ENCODE measurements at regions not wholly inside any gene's neighbourhood (a gene's known extent, or its start where the extent isn't known, plus 50 kb on each side); places are given as distances from the start of the nearest gene placed in this dataset.
A peak's percentile ranks its signal among the peaks of the same experiment; 100 is the strongest.
"Not testable (repeated sequence)": the region's sequence is repeated elsewhere in the genome, so short reads cannot be mapped to it uniquely, and the experiment has no call there.

DNA sequence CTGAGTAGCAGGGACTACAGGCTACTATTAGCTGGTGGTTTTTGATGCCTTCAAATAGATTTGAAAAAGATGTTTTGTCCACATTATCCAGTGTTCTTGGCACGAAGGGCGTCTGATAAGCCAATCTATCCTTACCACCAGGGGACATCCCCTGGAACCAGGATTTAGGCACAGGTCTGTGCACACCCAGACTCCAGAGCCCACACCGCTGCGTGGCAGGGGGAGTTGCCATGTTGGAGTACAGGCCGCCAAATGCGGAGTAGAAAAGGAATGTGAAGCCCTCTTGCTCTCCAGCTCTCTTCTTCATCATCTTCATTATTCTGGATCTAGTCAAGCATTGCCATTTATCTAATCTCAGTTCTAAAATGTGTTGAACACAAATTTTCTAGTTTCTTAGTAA, 54.3 kb downstream of the RNU1-4 start:
- H3K4me1 ChIP-seq (ENCODE audit: insufficient read depth, low read length); H3K27ac ChIP-seq (ENCODE audit: low read depth, low read length); H3K27ac Mint-ChIP-seq; intact Hi-C loops (cut with micrococcal nuclease); H3K9me3 Mint-ChIP-seq; H3K9me3 ChIP-seq (ENCODE audit: control insufficient read depth in 1 of 2, low read length in 2 of 2); POLR2A ChIA-PET (ENCODE audit: partially characterized antibody); H3K36me3 ChIP-seq (ENCODE audit: insufficient read depth, low read length); CTCF ChIA-PET (ENCODE audit: partially characterized antibody); H3K4me3 ChIP-seq (ENCODE audit: low read length in 2 of 2); H3K4me1 Mint-ChIP-seq; H3K27me3 ChIP-seq (ENCODE audit: insufficient read depth, low read length); H3K4me3 Mint-ChIP-seq; DNase-seq; H3K36me3 Mint-ChIP-seq: not testable (repeated sequence)
- H3K27me3 Mint-ChIP-seq, result peaks cover 7 to 13% of the 10 kb centered on the region in 2 donors

- H3K4me3 ChIP-seq (ENCODE audit: low read length in 2 of 2); H3K27ac ChIP-seq (ENCODE audit: low read depth, low read length); H3K4me1 Mint-ChIP-seq; DNase-seq; H3K9me3 Mint-ChIP-seq; H3K36me3 Mint-ChIP-seq; intact Hi-C loops (cut with micrococcal nuclease); POLR2A ChIA-PET (ENCODE audit: partially characterized antibody); H3K9me3 ChIP-seq (ENCODE audit: control insufficient read depth in 1 of 2, low read length in 2 of 2); H3K27ac Mint-ChIP-seq; CTCF ChIA-PET (ENCODE audit: partially characterized antibody); H3K36me3 ChIP-seq (ENCODE audit: insufficient read depth, low read length); H3K27me3 ChIP-seq (ENCODE audit: insufficient read depth, low read length); H3K4me3 Mint-ChIP-seq; H3K4me1 ChIP-seq (ENCODE audit: insufficient read depth, low read length): not testable (repeated sequence)
- H3K27me3 Mint-ChIP-seq, result peaks cover 7 to 13% of the 10 kb centered on the region in 2 donors
Observed at GRCh38 chr1:16795119-16795518, 54.8 kb downstream of the RNU1-4 start.

DNA sequence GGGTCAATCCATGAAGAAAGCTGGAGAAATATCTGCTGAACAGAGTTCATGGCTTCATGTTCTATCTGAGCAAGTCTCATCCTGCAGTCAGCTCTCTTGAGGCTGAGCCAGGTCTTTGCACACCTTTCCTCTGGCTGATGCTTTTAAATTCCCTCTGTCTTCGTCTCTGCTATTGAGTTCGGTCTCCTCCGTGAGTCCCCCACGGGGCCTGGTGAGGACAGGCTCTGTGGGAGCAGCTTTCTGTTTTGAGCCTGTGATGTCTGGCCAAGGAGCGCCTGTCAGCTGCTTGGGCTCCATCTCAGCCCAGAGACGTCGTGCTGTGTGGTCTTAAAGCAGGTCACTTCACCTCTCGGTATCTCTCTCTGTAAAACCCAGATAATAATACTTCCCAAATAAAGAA, 55.9 kb downstream of the RNU1-4 start:
- POLR2A ChIA-PET (ENCODE audit: partially characterized antibody); H3K27me3 ChIP-seq (ENCODE audit: insufficient read depth, low read length); H3K36me3 Mint-ChIP-seq; H3K36me3 ChIP-seq (ENCODE audit: insufficient read depth, low read length); H3K27ac ChIP-seq (ENCODE audit: low read depth, low read length); H3K4me3 ChIP-seq (ENCODE audit: low read length in 2 of 2); H3K4me1 Mint-ChIP-seq; intact Hi-C loops (cut with micrococcal nuclease); H3K4me1 ChIP-seq (ENCODE audit: insufficient read depth, low read length); H3K4me3 Mint-ChIP-seq; H3K27ac Mint-ChIP-seq; H3K9me3 Mint-ChIP-seq; H3K9me3 ChIP-seq (ENCODE audit: control insufficient read depth in 1 of 2, low read length in 2 of 2); CTCF ChIA-PET (ENCODE audit: partially characterized antibody): not testable (repeated sequence)
- H3K27me3 Mint-ChIP-seq, result peaks cover 7 to 13% of the 10 kb centered on the region in 2 donors
- peak in 1 of 5 donors; percentile 14 for DNase-seq

- H3K36me3 ChIP-seq (ENCODE audit: insufficient read depth, low read length); H3K27ac ChIP-seq (ENCODE audit: low read depth, low read length); CTCF ChIA-PET (ENCODE audit: partially characterized antibody); H3K4me3 Mint-ChIP-seq; H3K4me1 ChIP-seq (ENCODE audit: insufficient read depth, low read length); H3K27me3 ChIP-seq (ENCODE audit: insufficient read depth, low read length); H3K9me3 Mint-ChIP-seq; H3K27ac Mint-ChIP-seq; H3K4me3 ChIP-seq (ENCODE audit: low read length in 2 of 2); DNase-seq; H3K9me3 ChIP-seq (ENCODE audit: control insufficient read depth in 1 of 2, low read length in 2 of 2); H3K4me1 Mint-ChIP-seq; intact Hi-C loops (cut with micrococcal nuclease); POLR2A ChIA-PET (ENCODE audit: partially characterized antibody); H3K36me3 Mint-ChIP-seq: not testable (repeated sequence)
- peaks cover 7 to 13% of the 10 kb centered on the region in 2 donors for H3K27me3 Mint-ChIP-seq
Observed at GRCh38 chr1:16796625-16797046, 56.3 kb downstream of the RNU1-4 start.

DNA sequence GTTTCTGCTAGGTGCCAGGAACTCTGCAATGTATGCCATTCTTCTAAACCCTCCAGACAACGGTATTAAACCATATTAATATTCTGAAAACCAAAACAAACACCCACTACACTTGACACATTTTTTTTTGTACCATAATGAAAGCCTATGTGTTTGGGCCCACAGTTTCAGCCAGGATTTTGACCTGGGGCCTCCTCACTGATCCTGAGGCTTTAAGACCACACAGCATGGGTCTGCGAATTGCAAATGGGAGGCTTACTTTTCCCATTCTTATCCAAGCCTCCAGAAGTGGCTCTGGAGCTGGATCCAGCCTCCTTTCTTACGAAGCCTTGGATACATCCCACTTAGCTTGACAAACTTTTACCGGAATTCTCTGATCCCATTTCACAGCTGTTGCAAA, 56.7 kb downstream of the RNU1-4 start:
- POLR2A ChIA-PET (ENCODE audit: partially characterized antibody); H3K27ac ChIP-seq (ENCODE audit: low read depth, low read length); H3K4me3 Mint-ChIP-seq; H3K27me3 ChIP-seq (ENCODE audit: insufficient read depth, low read length); H3K36me3 ChIP-seq (ENCODE audit: insufficient read depth, low read length); H3K27ac Mint-ChIP-seq; H3K4me1 ChIP-seq (ENCODE audit: insufficient read depth, low read length); H3K9me3 Mint-ChIP-seq; DNase-seq; intact Hi-C loops (cut with micrococcal nuclease); CTCF ChIA-PET (ENCODE audit: partially characterized antibody); H3K4me3 ChIP-seq (ENCODE audit: low read length in 2 of 2); H3K9me3 ChIP-seq (ENCODE audit: control insufficient read depth in 1 of 2, low read length in 2 of 2); H3K36me3 Mint-ChIP-seq; H3K4me1 Mint-ChIP-seq: not testable (repeated sequence)
- peaks cover 7 to 12% of the 10 kb centered on the region in 2 donors for H3K27me3 Mint-ChIP-seq

DNA sequence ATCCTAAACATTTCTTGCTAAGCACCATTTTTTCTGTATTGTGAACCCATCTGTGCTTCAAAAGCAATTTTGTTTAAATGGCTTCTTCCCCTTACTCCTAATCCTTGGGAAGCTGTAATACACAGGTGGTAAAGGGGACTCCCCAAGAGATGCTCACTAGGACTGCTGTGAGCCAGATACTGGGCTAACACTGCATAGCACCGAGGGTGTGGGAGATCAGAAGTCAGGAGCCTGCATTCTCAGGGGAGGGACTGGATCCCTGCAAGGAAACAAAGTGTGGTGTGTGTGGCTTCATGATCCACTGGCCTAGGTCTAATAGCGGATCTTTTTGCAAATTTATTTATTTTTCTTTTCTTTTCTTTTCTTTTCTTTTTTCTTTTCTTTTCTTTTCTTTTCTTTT, 57.7 kb downstream of the RNU1-4 start:
- intact Hi-C loops (cut with micrococcal nuclease); H3K27me3 ChIP-seq (ENCODE audit: insufficient read depth, low read length); POLR2A ChIA-PET (ENCODE audit: partially characterized antibody); H3K4me3 Mint-ChIP-seq; H3K4me3 ChIP-seq (ENCODE audit: low read length in 2 of 2); H3K4me1 Mint-ChIP-seq; H3K9me3 Mint-ChIP-seq; H3K36me3 Mint-ChIP-seq; H3K27ac ChIP-seq (ENCODE audit: low read depth, low read length); H3K9me3 ChIP-seq (ENCODE audit: control insufficient read depth in 1 of 2, low read length in 2 of 2); H3K4me1 ChIP-seq (ENCODE audit: insufficient read depth, low read length); H3K27ac Mint-ChIP-seq; CTCF ChIA-PET (ENCODE audit: partially characterized antibody); DNase-seq; H3K36me3 ChIP-seq (ENCODE audit: insufficient read depth, low read length): not testable (repeated sequence)
- peaks cover 7 to 11% of the 10 kb centered on the region in 2 donors for H3K27me3 Mint-ChIP-seq
